ENCODE measurements at regions not wholly inside any gene's neighbourhood (a gene's known extent, or its start where the extent isn't known, plus 50 kb on each side); places are given as distances from the start of the nearest gene placed in this dataset.

- in situ Hi-C loops (cut with HindIII; ENCODE audit: low sequenced_read_pairs): no loop called here
These were observed 215.5 kb upstream of the BMP4 start for GRCh38 chr14:54172114-54172513.

GRCh38 chr14:54172562-54172961, 215.9 kb upstream of the BMP4 start:
- in situ Hi-C loops (cut with HindIII; ENCODE audit: low sequenced_read_pairs): no loop called here

- in situ Hi-C loops (cut with HindIII; ENCODE audit: low sequenced_read_pairs): no loop called here
These were observed 217.2 kb upstream of the BMP4 start for GRCh38 chr14:54173802-54174201.

GRCh38 chr14:54174457-54174856, 217.8 kb upstream of the BMP4 start:
- in situ Hi-C loops (cut with HindIII; ENCODE audit: low sequenced_read_pairs): no loop called here

- in situ Hi-C loops (cut with HindIII; ENCODE audit: low sequenced_read_pairs): loop anchor here (5.0 kb wide), 1 partner anchor 213 kb away; no protein-coding TSS in a partner anchor
These were observed 218.8 kb upstream of the BMP4 start for GRCh38 chr14:54175298-54175942.

GRCh38 chr14:54177019-54177418, 219.8 kb upstream of the CDKN3 start:
- in situ Hi-C loops (cut with HindIII; ENCODE audit: low sequenced_read_pairs): loop anchor here (5.0 kb wide), 1 partner anchor 215 kb away; no protein-coding TSS in a partner anchor

GRCh38 chr14:54177641-54178621, 218.9 kb upstream of the CDKN3 start:
- in situ Hi-C loops (cut with HindIII; ENCODE audit: low sequenced_read_pairs): loop anchor here (5.0 kb wide), 1 partner anchor 216 kb away; no protein-coding TSS in a partner anchor

- in situ Hi-C loops (cut with HindIII; ENCODE audit: low sequenced_read_pairs): no loop called here
These were observed 214.3 kb upstream of the CDKN3 start for GRCh38 chr14:54182419-54183045.

- in situ Hi-C loops (cut with HindIII; ENCODE audit: low sequenced_read_pairs): no loop called here
These were observed 209.7 kb upstream of the CDKN3 start for GRCh38 chr14:54186821-54187763.

GRCh38 chr14:54188064-54188666, 208.6 kb upstream of the CDKN3 start:
- in situ Hi-C loops (cut with HindIII; ENCODE audit: low sequenced_read_pairs): no loop called here

- in situ Hi-C loops (cut with HindIII; ENCODE audit: low sequenced_read_pairs): no loop called here
These were observed 207.5 kb upstream of the CDKN3 start for GRCh38 chr14:54189333-54189732.

- in situ Hi-C loops (cut with HindIII; ENCODE audit: low sequenced_read_pairs): no loop called here
These were observed 207.0 kb upstream of the CDKN3 start for GRCh38 chr14:54189748-54190354.

GRCh38 chr14:54191846-54192245, 205.0 kb upstream of the CDKN3 start:
- in situ Hi-C loops (cut with HindIII; ENCODE audit: low sequenced_read_pairs): no loop called here

GRCh38 chr14:54192610-54193009, 204.2 kb upstream of the CDKN3 start:
- in situ Hi-C loops (cut with HindIII; ENCODE audit: low sequenced_read_pairs): no loop called here

GRCh38 chr14:54193871-54194270, 202.9 kb upstream of the CDKN3 start:
- in situ Hi-C loops (cut with HindIII; ENCODE audit: low sequenced_read_pairs): no loop called here

GRCh38 chr14:54194501-54194900, 202.3 kb upstream of the CDKN3 start:
- in situ Hi-C loops (cut with HindIII; ENCODE audit: low sequenced_read_pairs): no loop called here

GRCh38 chr14:54197369-54197768, 199.4 kb upstream of the CDKN3 start:
- in situ Hi-C loops (cut with HindIII; ENCODE audit: low sequenced_read_pairs): no loop called here

- in situ Hi-C loops (cut with HindIII; ENCODE audit: low sequenced_read_pairs): no loop called here
These were observed 196.1 kb upstream of the CDKN3 start for GRCh38 chr14:54200726-54201125.

GRCh38 chr14:54202288-54202687, 194.5 kb upstream of the CDKN3 start:
- in situ Hi-C loops (cut with HindIII; ENCODE audit: low sequenced_read_pairs): no loop called here

Data from DLD1 (cell line).